GM13976 (cell line): ENCODE measurements at regions not wholly inside any gene's neighbourhood (a gene's known extent, or its start where the extent isn't known, plus 50 kb on each side); places are given as distances from the start of the nearest gene placed in this dataset.

ENCODE experiments used
- DNase-seq: peaks from one replicate; pipeline ENCODE4 v3.0.0; 2012; ENCODE audit warnings: low spot score
- CTCF ChIP-seq: IDR thresholded peaks from 2 replicates; pipeline ENCODE4 v1.5.1; 2012; ENCODE audit warnings: borderline replicate concordance, mild to moderate bottlenecking; ENCODE audit not compliant: insufficient read depth; ENCODE audit errors: extremely low read depth, missing control alignments, control extremely low read depth
- in situ Hi-C: fragments of 300-500 bp; cut with MboI; formaldehyde crosslinking; loops from one replicate; pipeline ENCODE4 v1.12.0; 2022; ENCODE audit warnings: low sequenced_read_pairs, mixed read lengths, inconsistent platforms; ENCODE audit not compliant: unreplicated experiment

GRCh38 chr16:85420501-85421337, 192.4 kb upstream of the GSE1 start:
- peak; percentile 95 for DNase-seq
- peak; percentile 100 for TF ChIP-seq CTCF
- in situ Hi-C loops, result no loop called here

GRCh38 chr16:85421338-85422195, 191.6 kb upstream of the GSE1 start:
- no peak for TF ChIP-seq CTCF
- DNase-seq, result no peak
- in situ Hi-C loops, result no loop called here

GRCh38 chr16:85422196-85422631, 190.9 kb upstream of the GSE1 start:
- no peak for TF ChIP-seq CTCF
- in situ Hi-C loops, result no loop called here
- DNase-seq, result no peak

- DNase-seq, result no peak
- in situ Hi-C loops, result no loop called here
- no peak for TF ChIP-seq CTCF
These were observed 190.2 kb upstream of the GSE1 start for GRCh38 chr16:85422632-85423550.

- in situ Hi-C loops, result no loop called here
These were observed 189.5 kb upstream of the GSE1 start for GRCh38 chr16:85423631-85424030.

More at GRCh38 chr16:85423631-85424030, 189.5 kb upstream of the GSE1 start:
- DNase-seq, result no peak
- TF ChIP-seq CTCF, result no peak
